K562 (cell line): ENCODE measurements at regions not wholly inside any gene's neighbourhood (a gene's known extent, or its start where the extent isn't known, plus 50 kb on each side); places are given as distances from the start of the nearest gene placed in this dataset.

Source experiments
- ATAC-seq: fragments of 200-7000 bp; cut with Tn5 transposase; 3 replicates; pipeline ENCODE4 v1.9.1; 2020; ENCODE audit warnings: moderate library complexity
- BruUV-seq: library from RNA; stranded (reverse); fragments of 400-500 nt; replicated peaks from 2 replicates; lab custom pipeline; 2021; lab: Mats Ljungman, UMichigan
- CTCF ChIA-PET: fragments of 300-600 bp; formaldehyde crosslinking; extraction: SDS; loops from one replicate; lab custom pipeline; 2021; ENCODE audit warnings: low intra/inter-chr PET ratio; lab: Yijun Ruan, JAX
- POLR2A ChIA-PET: fragments of 300-600, 350-650 bp; sonication (Branson Sonifier 250); formaldehyde crosslinking; extraction: SDS; loops from one replicate; lab custom pipeline; 2021; ENCODE audit warnings: antibody characterized with exemption, inconsistent platforms; lab: Yijun Ruan, JAX
- DNase-seq, 4 experiments: peaks; one replicate each; pipeline versions ENCODE4 v3.0.0 to v3.0.0-alpha.2; 2011 to 2018; ENCODE audit warnings: low spot score in 3 of 4, mixed read lengths in 3 of 4; ENCODE audit errors: extremely low read depth in 1 of 4
- FAIRE-seq: peaks from 2 replicates; lab custom pipeline; 2011; peaks lifted over from hg19 to GRCh38; lab: Jason Lieb, UNC
- H2AFZ ChIP-seq: 2 replicates; pipeline ENCODE4 v1.6.0; 2011; ENCODE audit warnings: low read depth, low read length, control low read depth, inconsistent platforms
- H3K27ac ChIP-seq: fragments of 200-600 bp; 3 replicates; pipeline ENCODE4 v1.8.0; 2011; ENCODE audit warnings: low read depth, mild to moderate bottlenecking, control low read depth, inconsistent platforms, low read length, moderate library complexity, mixed read lengths; ENCODE audit errors: extremely low read depth
- H3K27me3 ChIP-seq, 2 experiments: fragments of 300-600 bp in 1 of 2; 2 replicates in 1 of 2; 3 replicates in 1 of 2; pipeline versions ENCODE4 v1.6.0 to v1.8.0; 2011; ENCODE audit warnings: inconsistent platforms in 2 of 2, low read length in 2 of 2, mild to moderate bottlenecking in 1 of 2, mixed read lengths in 1 of 2, moderate library complexity in 1 of 2; ENCODE audit not compliant: control insufficient read depth in 2 of 2, insufficient read depth in 2 of 2
- H3K36me3 ChIP-seq: fragments of 300-600 bp; 3 replicates; pipeline ENCODE4 v1.8.0; 2011; ENCODE audit warnings: mild to moderate bottlenecking, low read length, inconsistent platforms; ENCODE audit not compliant: control insufficient read depth, insufficient read depth
- H3K4me1 ChIP-seq, 2 experiments: fragments of 200-600 bp in 1 of 2; replicated peaks in 1 of 2; 2 replicates in 1 of 2; 3 replicates in 1 of 2; pipeline versions ENCODE4 v1.5.1 to v1.8.0; 2011; ENCODE audit warnings: inconsistent platforms in 2 of 2, low read length in 2 of 2, mild to moderate bottlenecking in 1 of 2, mixed read lengths in 1 of 2, moderate library complexity in 1 of 2; ENCODE audit not compliant: control insufficient read depth in 2 of 2, insufficient read depth in 2 of 2
- H3K4me2 ChIP-seq: 2 replicates; pipeline ENCODE4 v1.6.1; 2011; ENCODE audit warnings: low read length, control low read depth, inconsistent platforms, mixed read lengths; ENCODE audit not compliant: insufficient read depth
- H3K4me3 ChIP-seq: fragments of 200-600 bp; sonication (generic), shearing (Covaris generic); 2 replicates; pipeline ENCODE4 v1.5.1; 2016; ENCODE audit warnings: control low read depth, inconsistent platforms
- H3K79me2 ChIP-seq: fragments of 200-600 bp; 3 replicates; pipeline ENCODE4 v1.8.0; 2011; ENCODE audit warnings: low read length, inconsistent platforms; ENCODE audit not compliant: control insufficient read depth, insufficient read depth
- H3K9ac ChIP-seq, 2 experiments: 2 replicates each; pipeline versions ENCODE4 v1.6.0 to v1.6.1; 2011; ENCODE audit warnings: low read depth in 2 of 2, low read length in 2 of 2, control low read depth in 1 of 2, inconsistent platforms in 1 of 2, mild to moderate bottlenecking in 1 of 2, mixed read lengths in 1 of 2; ENCODE audit not compliant: insufficient read depth in 1 of 2
- H3K9me1 ChIP-seq: one replicate; pipeline ENCODE4 v1.6.0; 2011; ENCODE audit warnings: inconsistent platforms, mild to moderate bottlenecking, low read length, moderate library complexity; ENCODE audit not compliant: control insufficient read depth, insufficient read depth
- H3K9me3 ChIP-seq: replicated peaks from 2 replicates; pipeline ENCODE4 v1.5.1; 2011; ENCODE audit warnings: low read depth, low read length, inconsistent platforms; ENCODE audit not compliant: control insufficient read depth, insufficient read depth
- H4K20me1 ChIP-seq: replicated peaks from 2 replicates; pipeline ENCODE4 v1.6.1; 2011; ENCODE audit warnings: low read length, inconsistent platforms, mixed read lengths; ENCODE audit not compliant: control insufficient read depth, insufficient read depth
- HMGN3 ChIP-seq: IDR thresholded peaks from 2 replicates; pipeline ENCODE4 v1.6.1; 2011; ENCODE audit warnings: borderline replicate concordance, low read depth, mild to moderate bottlenecking, mixed read lengths, low read length; ENCODE audit not compliant: insufficient read length; ENCODE audit errors: extremely low read depth
- KAT8 ChIP-seq: fragments of 450-650 bp; IDR thresholded peaks from 2 replicates; pipeline ENCODE4 v1.6.1; 2016; ENCODE audit warnings: low read depth, mild to moderate bottlenecking
- KLF1 ChIP-seq: fragments of 450-650 bp; IDR thresholded peaks from 2 replicates; pipeline ENCODE4 v1.6.1; 2016; ENCODE audit warnings: missing genetic modification characterization, missing compliant biosample characterization
- NCOA2 ChIP-seq, 2 experiments: fragments of 450-650 bp; IDR thresholded peaks; 2 replicates each; pipeline ENCODE4 v1.6.1; 2018; ENCODE audit warnings: mild to moderate bottlenecking in 2 of 2, moderate library complexity in 1 of 2; ENCODE audit not compliant: partially characterized antibody in 2 of 2
- PCBP2 ChIP-seq: fragments of 200-400 bp; formaldehyde crosslinking; IDR thresholded peaks from 2 replicates; pipeline ENCODE4 v1.6.1; 2018; ENCODE audit warnings: low read length, low read depth, mild to moderate bottlenecking, moderate library complexity; ENCODE audit not compliant: poor library complexity, severe bottlenecking
- ZNF165 ChIP-seq: fragments of 250-450 bp; sonication (Bioruptor Pico); IDR thresholded peaks from 2 replicates; pipeline ENCODE4 v1.4.0; 2020; ENCODE audit warnings: borderline replicate concordance
- ZNF445 ChIP-seq: fragments of 250-450 bp; sonication (Bioruptor Pico); IDR thresholded peaks from 2 replicates; pipeline ENCODE4 v1.4.0; 2020; ENCODE audit warnings: low read depth, mild to moderate bottlenecking, moderate library complexity
- WGBS: fragments of 100-300 bp; shearing (Covaris generic); methylation state at CpG from one replicate; pipeline ENCODE4 v1.1.6; 2016; ENCODE audit warnings: low coverage, mixed read lengths; ENCODE audit not compliant: insufficient coverage; ENCODE audit errors: missing lambda C conversion rate; 5-methylcytosine and 5-hydroxymethylcytosine counted together
- in situ Hi-C: fragments of 300-500 bp; cut with MboI; formaldehyde crosslinking; loops from 4 replicates; pipeline ENCODE4 v1.15.0; 2018; ENCODE audit warnings: inconsistent platforms, mixed read lengths
- intact Hi-C: fragments of 100-400 bp; cut with micrococcal nuclease; formaldehyde crosslinking; loops from 2 replicates; pipeline ENCODE4 v1.14.2; 2022
- TF ChIP-seq, protein P1 (sequence below), 2 experiments: fragments of 450-650 bp; IDR thresholded peaks; 2 replicates each; pipeline ENCODE4 v1.6.1; 2016
- TF ChIP-seq, protein P2 (sequence below): fragments of 450-650 bp; formaldehyde crosslinking; IDR thresholded peaks from 2 replicates; pipeline ENCODE4 v1.4.0; 2022; ENCODE audit warnings: missing genetic modification characterization
- TF ChIP-seq, protein P3 (sequence below), 2 experiments: fragments of 200-800 bp in 1 of 2; sonication (Bioruptor generic) in 1 of 2; sonication (generic) in 1 of 2; formaldehyde crosslinking in 1 of 2; IDR thresholded peaks in 1 of 2; conservative IDR thresholded peaks in 1 of 2; 2 replicates each; pipeline versions ENCODE4 v1.5.0 to v1.6.1; 2016 to 2020; ENCODE audit warnings: missing compliant biosample characterization in 1 of 2, missing genetic modification characterization in 1 of 2, missing genetic modification reagents in 1 of 2
- TF ChIP-seq, protein P4 (sequence below): fragments of 450-650 bp; IDR thresholded peaks from 2 replicates; pipeline ENCODE4 v1.6.1; 2016; ENCODE audit warnings: low read depth, mild to moderate bottlenecking, moderate library complexity

DNA sequence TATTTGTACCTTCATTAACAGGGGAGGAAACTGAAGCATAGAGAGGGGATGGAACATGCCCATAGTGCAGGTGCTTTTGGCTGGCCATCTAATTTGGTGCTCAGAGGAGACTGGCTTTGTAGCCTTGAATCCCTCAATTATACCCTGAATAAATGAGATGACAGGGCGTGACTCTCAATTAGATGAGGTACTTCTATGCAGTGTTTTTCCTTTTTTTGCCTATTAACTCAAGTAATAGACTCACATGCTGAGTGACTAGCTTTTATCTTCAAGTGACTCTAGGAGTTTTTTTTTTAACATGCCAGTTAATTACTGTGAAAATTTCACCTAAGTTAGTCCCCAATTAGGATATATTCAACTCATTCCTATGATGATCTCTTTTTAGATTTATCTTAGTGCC lies 243.7 kb downstream of the DACT1 start (continued):
- TF ChIP-seq, protein P1, sequence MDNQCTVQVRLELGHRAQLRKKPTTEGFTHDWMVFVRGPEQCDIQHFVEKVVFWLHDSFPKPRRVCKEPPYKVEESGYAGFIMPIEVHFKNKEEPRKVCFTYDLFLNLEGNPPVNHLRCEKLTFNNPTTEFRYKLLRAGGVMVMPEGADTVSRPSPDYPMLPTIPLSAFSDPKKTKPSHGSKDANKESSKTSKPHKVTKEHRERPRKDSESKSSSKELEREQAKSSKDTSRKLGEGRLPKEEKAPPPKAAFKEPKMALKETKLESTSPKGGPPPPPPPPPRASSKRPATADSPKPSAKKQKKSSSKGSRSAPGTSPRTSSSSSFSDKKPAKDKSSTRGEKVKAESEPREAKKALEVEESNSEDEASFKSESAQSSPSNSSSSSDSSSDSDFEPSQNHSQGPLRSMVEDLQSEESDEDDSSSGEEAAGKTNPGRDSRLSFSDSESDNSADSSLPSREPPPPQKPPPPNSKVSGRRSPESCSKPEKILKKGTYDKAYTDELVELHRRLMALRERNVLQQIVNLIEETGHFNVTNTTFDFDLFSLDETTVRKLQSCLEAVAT (IDR thresholded peaks at IDR 0.05): no peak
- TF ChIP-seq, protein P2, sequence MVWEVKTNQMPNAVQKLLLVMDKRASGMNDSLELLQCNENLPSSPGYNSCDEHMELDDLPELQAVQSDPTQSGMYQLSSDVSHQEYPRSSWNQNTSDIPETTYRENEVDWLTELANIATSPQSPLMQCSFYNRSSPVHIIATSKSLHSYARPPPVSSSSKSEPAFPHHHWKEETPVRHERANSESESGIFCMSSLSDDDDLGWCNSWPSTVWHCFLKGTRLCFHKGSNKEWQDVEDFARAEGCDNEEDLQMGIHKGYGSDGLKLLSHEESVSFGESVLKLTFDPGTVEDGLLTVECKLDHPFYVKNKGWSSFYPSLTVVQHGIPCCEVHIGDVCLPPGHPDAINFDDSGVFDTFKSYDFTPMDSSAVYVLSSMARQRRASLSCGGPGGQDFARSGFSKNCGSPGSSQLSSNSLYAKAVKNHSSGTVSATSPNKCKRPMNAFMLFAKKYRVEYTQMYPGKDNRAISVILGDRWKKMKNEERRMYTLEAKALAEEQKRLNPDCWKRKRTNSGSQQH (CRISPR knock-in tag): no peak
- TF ChIP-seq, all 486 proteins: peak for 0

DNA sequence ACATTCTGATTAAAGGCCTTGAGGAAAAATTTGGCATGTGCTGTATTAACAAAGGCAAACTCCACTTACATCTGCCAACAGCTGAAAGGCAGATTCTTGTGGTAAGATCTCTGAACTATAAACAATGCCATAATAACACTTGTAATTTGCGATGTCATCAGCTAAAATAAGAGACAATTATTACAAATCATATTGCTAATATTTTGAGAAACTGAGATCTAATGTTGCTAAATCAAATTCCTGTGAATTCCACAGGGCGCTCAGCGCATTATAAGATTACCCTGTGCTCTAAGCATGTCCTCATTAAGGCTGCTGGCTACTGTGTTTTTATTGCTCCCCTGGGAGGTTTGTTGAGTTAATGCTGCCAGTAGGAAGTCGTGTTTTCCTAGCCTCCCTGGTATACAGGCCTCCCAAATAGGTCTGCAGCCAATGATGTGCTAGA lies 244.8 kb downstream of the DACT1 start:
- intact Hi-C loops: no loop called here
- H3K9ac ChIP-seq: no peak overlapping the region
- no peak overlapping the region for H3K27ac ChIP-seq
- no peaks in the 10 kb centered on the region for H3K79me2 ChIP-seq
- H3K4me2 ChIP-seq: no peak overlapping the region
- no peak for DNase-seq
- H3K36me3 ChIP-seq: no peaks in the 10 kb centered on the region
- BruUV-seq: no TSS peak
- no peaks in the 10 kb centered on the region for H3K27me3 ChIP-seq
- TF ChIP-seq NCOA2 (IDR thresholded peaks at IDR 0.05; ENCODE audit: partially characterized antibody in 2 of 2): no peak
- TF ChIP-seq ZNF445 (CRISPR knock-in tag): no peak
- TF ChIP-seq KAT8: no peak
- TF ChIP-seq ZNF165 (CRISPR knock-in tag): no peak
- TF ChIP-seq KLF1 (tag): no peak
- no peak for TF ChIP-seq HMGN3
- no peak for TF ChIP-seq PCBP2
- TF ChIP-seq, protein P3, sequence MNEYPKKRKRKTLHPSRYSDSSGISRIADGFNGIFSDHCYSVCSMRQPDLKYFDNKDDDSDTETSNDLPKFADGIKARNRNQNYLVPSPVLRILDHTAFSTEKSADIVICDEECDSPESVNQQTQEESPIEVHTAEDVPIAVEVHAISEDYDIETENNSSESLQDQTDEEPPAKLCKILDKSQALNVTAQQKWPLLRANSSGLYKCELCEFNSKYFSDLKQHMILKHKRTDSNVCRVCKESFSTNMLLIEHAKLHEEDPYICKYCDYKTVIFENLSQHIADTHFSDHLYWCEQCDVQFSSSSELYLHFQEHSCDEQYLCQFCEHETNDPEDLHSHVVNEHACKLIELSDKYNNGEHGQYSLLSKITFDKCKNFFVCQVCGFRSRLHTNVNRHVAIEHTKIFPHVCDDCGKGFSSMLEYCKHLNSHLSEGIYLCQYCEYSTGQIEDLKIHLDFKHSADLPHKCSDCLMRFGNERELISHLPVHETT (CRISPR knock-in tag; conservative IDR thresholded peaks at IDR 0.05 in 1 of 2, IDR thresholded peaks at IDR 0.05 in 1 of 2): no peak
- TF ChIP-seq, protein P4, sequence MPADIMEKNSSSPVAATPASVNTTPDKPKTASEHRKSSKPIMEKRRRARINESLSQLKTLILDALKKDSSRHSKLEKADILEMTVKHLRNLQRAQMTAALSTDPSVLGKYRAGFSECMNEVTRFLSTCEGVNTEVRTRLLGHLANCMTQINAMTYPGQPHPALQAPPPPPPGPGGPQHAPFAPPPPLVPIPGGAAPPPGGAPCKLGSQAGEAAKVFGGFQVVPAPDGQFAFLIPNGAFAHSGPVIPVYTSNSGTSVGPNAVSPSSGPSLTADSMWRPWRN: no peak
- TF ChIP-seq, all 486 proteins: peak for 0
- FAIRE-seq (no peak), ATAC-seq (no peak)
- Histone ChIP-seq H3K9me1 (no peaks in the 10 kb centered on the region), H3K9me3 (no peaks in the 10 kb centered on the region), H2AFZ (no peak overlapping the region), H4K20me1 (no peaks in the 10 kb centered on the region), H3K4me3 (no peak overlapping the region), H3K4me1 (no peaks in the 10 kb centered on the region)
- 2% methylated on average over 4 of the region's 4 CpGs for WGBS
- ChIA-PET POLR2A (no interaction called here), CTCF (no interaction called here)
- in situ Hi-C loops: no loop called here
